GM18511 (cell line): ENCODE measurements at regions not wholly inside any gene's neighbourhood (a gene's known extent, or its start where the extent isn't known, plus 50 kb on each side); places are given as distances from the start of the nearest gene placed in this dataset.

Experiments
- ATAC-seq: cut with Tn5 transposase; IDR thresholded peaks from one replicate; pipeline ENCODE4 v1.9.1; 2021; ENCODE audit warnings: mild to moderate bottlenecking, moderate library complexity; ENCODE audit not compliant: unreplicated experiment

- ATAC-seq, result no peak
Observed at GRCh38 chr15:94673801-94674200, 442.4 kb downstream of the MCTP2 start.

GRCh38 chr15:94674296-94674695, 442.9 kb downstream of the MCTP2 start:
- ATAC-seq, result no peak

GRCh38 chr15:94677202-94677790, 445.9 kb downstream of the MCTP2 start:
- ATAC-seq, result no peak

GRCh38 chr15:94682171-94682570, 450.8 kb downstream of the MCTP2 start:
- no peak for ATAC-seq

- no peak for ATAC-seq
Observed at GRCh38 chr15:94683902-94684301, 452.5 kb downstream of the MCTP2 start.

GRCh38 chr15:94691169-94691568, 459.8 kb downstream of the MCTP2 start:
- ATAC-seq, result no peak

- no peak for ATAC-seq
Observed at GRCh38 chr15:94692710-94693109, 461.3 kb downstream of the MCTP2 start.

GRCh38 chr15:94700211-94700610, 468.9 kb downstream of the MCTP2 start:
- no peak for ATAC-seq

GRCh38 chr15:94701281-94701985, 470.1 kb downstream of the MCTP2 start:
- no peak for ATAC-seq

GRCh38 chr15:94703596-94703995, 472.2 kb downstream of the MCTP2 start:
- ATAC-seq, result no peak

GRCh38 chr15:94704421-94704820, 473.1 kb downstream of the MCTP2 start:
- no peak for ATAC-seq

- no peak for ATAC-seq
Observed at GRCh38 chr15:94704946-94705345, 473.6 kb downstream of the MCTP2 start.

- ATAC-seq, result no peak
Observed at GRCh38 chr15:94709319-94709718, 478.0 kb downstream of the MCTP2 start.

- ATAC-seq, result no peak
Observed at GRCh38 chr15:94722024-94722636, 490.8 kb downstream of the MCTP2 start.

- no peak for ATAC-seq
Observed at GRCh38 chr15:94723801-94724200, 492.4 kb downstream of the MCTP2 start.

GRCh38 chr15:94731286-94731685, 499.9 kb downstream of the MCTP2 start:
- no peak for ATAC-seq

- ATAC-seq, result no peak
Observed at GRCh38 chr15:94734460-94734859, 503.1 kb downstream of the MCTP2 start.

GRCh38 chr15:94736236-94736635, 504.9 kb downstream of the MCTP2 start:
- no peak for ATAC-seq

- ATAC-seq, result no peak
Observed at GRCh38 chr15:94739639-94740038, 508.3 kb downstream of the MCTP2 start.

GRCh38 chr15:94740469-94740868, 509.1 kb downstream of the MCTP2 start:
- no peak for ATAC-seq

GRCh38 chr15:94743668-94744067, 512.3 kb downstream of the MCTP2 start:
- no peak for ATAC-seq

GRCh38 chr15:94744080-94744793, 512.9 kb downstream of the MCTP2 start:
- ATAC-seq, result no peak
